ENCODE measurements at regions not wholly inside any gene's neighbourhood (a gene's known extent, or its start where the extent isn't known, plus 50 kb on each side); places are given as distances from the start of the nearest gene placed in this dataset.

- no peak for ATAC-seq
Measured at GRCh38 chr9:78938821-78939220, 632.9 kb upstream of the TLE4 start.

GRCh38 chr9:78939311-78940065, 632.3 kb upstream of the TLE4 start:
- no peak for TF ChIP-seq CTCF (IDR thresholded peaks at IDR 0.05)
- Histone ChIP-seq H3K27ac (no peak overlapping the region), H3K4me1 (no peaks in the 10 kb centered on the region), H3K9me3 (no peaks in the 10 kb centered on the region), H3K36me3 (no peaks in the 10 kb centered on the region), H3K27me3 (no peaks in the 10 kb centered on the region), H3K4me3 (no peak overlapping the region)
- intact Hi-C loops (cut with DNase I), result no loop called here
- ATAC-seq, result no peak
- no peak for DNase-seq

More at GRCh38 chr9:78938821-78939220, 632.9 kb upstream of the TLE4 start:
- Histone ChIP-seq H3K9me3 (no peaks in the 10 kb centered on the region), H3K27me3 (no peaks in the 10 kb centered on the region), H3K4me3 (no peak overlapping the region), H3K36me3 (no peaks in the 10 kb centered on the region), H3K27ac (no peak overlapping the region), H3K4me1 (no peaks in the 10 kb centered on the region)
- no peak for TF ChIP-seq CTCF (IDR thresholded peaks at IDR 0.05)
- intact Hi-C loops (cut with DNase I), result no loop called here
- DNase-seq, result no peak

- Histone ChIP-seq H3K4me3 (no peak overlapping the region), H3K9me3 (no peaks in the 10 kb centered on the region), H3K36me3 (no peaks in the 10 kb centered on the region), H3K4me1 (no peaks in the 10 kb centered on the region), H3K27me3 (no peaks in the 10 kb centered on the region), H3K27ac (no peak overlapping the region)
- TF ChIP-seq CTCF (IDR thresholded peaks at IDR 0.05), result no peak
- DNase-seq, result no peak
- intact Hi-C loops (cut with DNase I), result no loop called here
- no peak for ATAC-seq
Measured at GRCh38 chr9:78940121-78940855, 631.5 kb upstream of the TLE4 start.

- Histone ChIP-seq H3K27ac (no peak overlapping the region), H3K27me3 (no peaks in the 10 kb centered on the region), H3K4me1 (no peaks in the 10 kb centered on the region), H3K9me3 (no peaks in the 10 kb centered on the region), H3K36me3 (no peaks in the 10 kb centered on the region), H3K4me3 (no peak overlapping the region)
- no peak for ATAC-seq
- intact Hi-C loops (cut with DNase I), result no loop called here
- no peak for DNase-seq
- no peak for TF ChIP-seq CTCF (IDR thresholded peaks at IDR 0.05)
Measured at GRCh38 chr9:78954286-78954685, 617.5 kb upstream of the TLE4 start.

GRCh38 chr9:78958892-78959291, 612.9 kb upstream of the TLE4 start:
- no peaks in the 10 kb centered on the region for H3K4me1 ChIP-seq
- no peak for DNase-seq
- no peaks in the 10 kb centered on the region for H3K27me3 ChIP-seq
- intact Hi-C loops (cut with DNase I), result no loop called here
- H3K9me3 ChIP-seq, result no peaks in the 10 kb centered on the region
- ATAC-seq, result no peak
- H3K4me3 ChIP-seq, result no peak overlapping the region
- no peaks in the 10 kb centered on the region for H3K36me3 ChIP-seq
- no peak overlapping the region for H3K27ac ChIP-seq
- TF ChIP-seq CTCF (IDR thresholded peaks at IDR 0.05), result no peak

All from upper lobe of right lung (tissue), 1 donor.